ENCODE measurements at regions not wholly inside any gene's neighbourhood (a gene's known extent, or its start where the extent isn't known, plus 50 kb on each side); places are given as distances from the start of the nearest gene placed in this dataset.

DNA sequence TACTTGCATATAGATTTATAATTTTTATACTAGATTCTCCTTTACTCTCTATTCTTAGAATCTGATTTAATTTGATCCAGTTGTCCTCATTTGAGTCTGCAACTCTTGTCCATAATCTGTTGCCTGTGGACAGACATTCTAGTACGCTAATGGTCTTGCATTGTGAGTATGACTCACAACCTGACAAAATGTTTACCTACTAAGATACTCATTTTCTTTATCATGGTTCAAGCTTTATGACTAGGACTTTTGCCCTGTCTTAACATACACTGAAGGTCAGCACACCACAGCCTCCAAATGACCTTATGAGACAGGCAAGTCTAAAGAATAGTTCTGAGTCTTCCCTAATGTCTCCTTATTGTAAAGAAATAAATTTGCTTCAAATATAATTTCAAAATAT, 142.3 kb upstream of the CDH7 start:
- TF ChIP-seq, protein P1, sequence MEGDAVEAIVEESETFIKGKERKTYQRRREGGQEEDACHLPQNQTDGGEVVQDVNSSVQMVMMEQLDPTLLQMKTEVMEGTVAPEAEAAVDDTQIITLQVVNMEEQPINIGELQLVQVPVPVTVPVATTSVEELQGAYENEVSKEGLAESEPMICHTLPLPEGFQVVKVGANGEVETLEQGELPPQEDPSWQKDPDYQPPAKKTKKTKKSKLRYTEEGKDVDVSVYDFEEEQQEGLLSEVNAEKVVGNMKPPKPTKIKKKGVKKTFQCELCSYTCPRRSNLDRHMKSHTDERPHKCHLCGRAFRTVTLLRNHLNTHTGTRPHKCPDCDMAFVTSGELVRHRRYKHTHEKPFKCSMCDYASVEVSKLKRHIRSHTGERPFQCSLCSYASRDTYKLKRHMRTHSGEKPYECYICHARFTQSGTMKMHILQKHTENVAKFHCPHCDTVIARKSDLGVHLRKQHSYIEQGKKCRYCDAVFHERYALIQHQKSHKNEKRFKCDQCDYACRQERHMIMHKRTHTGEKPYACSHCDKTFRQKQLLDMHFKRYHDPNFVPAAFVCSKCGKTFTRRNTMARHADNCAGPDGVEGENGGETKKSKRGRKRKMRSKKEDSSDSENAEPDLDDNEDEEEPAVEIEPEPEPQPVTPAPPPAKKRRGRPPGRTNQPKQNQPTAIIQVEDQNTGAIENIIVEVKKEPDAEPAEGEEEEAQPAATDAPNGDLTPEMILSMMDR (IDR thresholded peaks at IDR 0.05), result no peak
- no peak for TF ChIP-seq POLR2A (IDR thresholded peaks at IDR 0.05)

Measured in body of pancreas (tissue), 4 donors.